Caco-2 (cell line): ENCODE measurements at regions not wholly inside any gene's neighbourhood (a gene's known extent, or its start where the extent isn't known, plus 50 kb on each side); places are given as distances from the start of the nearest gene placed in this dataset.

Source experiments
- BruUV-seq: library from RNA; stranded (reverse); fragments of 400-500 nt; replicated peaks from 2 replicates; lab custom pipeline; 2021; lab: Mats Ljungman, UMichigan
- CTCF ChIA-PET: fragments of 300-600 bp; sonication (Branson Sonifier 250); formaldehyde crosslinking; loops from one replicate; lab custom pipeline; 2022; ENCODE audit warnings: antibody characterized with exemption; lab: Charles Lee
- POLR2A ChIA-PET: fragments of 300-600 bp; sonication (Branson Sonifier 250); formaldehyde crosslinking; loops from one replicate; lab custom pipeline; 2022; ENCODE audit warnings: antibody characterized with exemption; lab: Charles Lee
- DNase-seq, 2 experiments: peaks; one replicate each; pipeline versions ENCODE4 v3.0.0 to v3.0.0-alpha.2; 2020 to 2022
- H3K27me3 ChIP-seq: replicated peaks from 2 replicates; pipeline ENCODE4 v1.6.0; 2011; ENCODE audit warnings: low read length; ENCODE audit not compliant: control insufficient read depth, insufficient read depth
- H3K36me3 ChIP-seq: 2 replicates; pipeline ENCODE4 v1.5.1; 2011; ENCODE audit warnings: low read length; ENCODE audit not compliant: control insufficient read depth, insufficient read depth
- H3K4me1 ChIP-seq: fragments of 250-450 bp; sonication (Bioruptor Pico); 2 replicates; pipeline ENCODE4 v1.5.1; 2020; ENCODE audit warnings: mild to moderate bottlenecking
- H3K4me3 ChIP-seq: 2 replicates; pipeline ENCODE4 v1.5.1; 2011; ENCODE audit warnings: low read depth, mild to moderate bottlenecking, control low read depth, low read length
- H3K9me3 ChIP-seq: fragments of 250-450 bp; sonication (Bioruptor Pico); 2 replicates; pipeline ENCODE4 v1.5.1; 2020; ENCODE audit warnings: mild to moderate bottlenecking, moderate library complexity
- H3K27ac Mint-ChIP-seq: one replicate; pipeline ENCODE4 v1.8.0; 2022; ENCODE audit warnings: mixed read lengths; ENCODE audit not compliant: unreplicated experiment
- H3K27me3 Mint-ChIP-seq: one replicate; pipeline ENCODE4 v1.8.0; 2022; ENCODE audit warnings: mixed read lengths; ENCODE audit not compliant: insufficient read depth, unreplicated experiment
- H3K36me3 Mint-ChIP-seq: one replicate; pipeline ENCODE4 v1.8.0; 2022; ENCODE audit warnings: mild to moderate bottlenecking, mixed read lengths; ENCODE audit not compliant: insufficient read depth, unreplicated experiment
- H3K4me1 Mint-ChIP-seq: one replicate; pipeline ENCODE4 v1.8.0; 2022; ENCODE audit warnings: low read depth, mixed read lengths; ENCODE audit not compliant: unreplicated experiment
- H3K4me3 Mint-ChIP-seq: one replicate; pipeline ENCODE4 v1.8.0; 2022; ENCODE audit warnings: mild to moderate bottlenecking, moderate library complexity, mixed read lengths; ENCODE audit not compliant: unreplicated experiment
- H3K9me3 Mint-ChIP-seq: one replicate; pipeline ENCODE4 v1.8.0; 2022; ENCODE audit warnings: mixed read lengths; ENCODE audit not compliant: unreplicated experiment
- intact Hi-C: fragments of 100-400 bp; cut with micrococcal nuclease; formaldehyde crosslinking; loops from one replicate; pipeline ENCODE4 v1.10.0; 2022; ENCODE audit not compliant: unreplicated experiment
- TF ChIP-seq, protein P1 (sequence below), 2 experiments: fragments of 200-600 bp in 1 of 2; IDR thresholded peaks; 1 replicate in 1 of 2; 2 replicates in 1 of 2; pipeline versions ENCODE4 v1.5.1 to v1.8.0; 2011 to 2022; ENCODE audit warnings: antibody characterized with exemption in 1 of 2, control low read depth in 1 of 2, inconsistent platforms in 1 of 2, low read depth in 1 of 2, low read length in 1 of 2, mild to moderate bottlenecking in 1 of 2, moderate library complexity in 1 of 2; ENCODE audit not compliant: insufficient read depth in 1 of 2, severe bottlenecking in 1 of 2, unreplicated experiment in 1 of 2

DNA sequence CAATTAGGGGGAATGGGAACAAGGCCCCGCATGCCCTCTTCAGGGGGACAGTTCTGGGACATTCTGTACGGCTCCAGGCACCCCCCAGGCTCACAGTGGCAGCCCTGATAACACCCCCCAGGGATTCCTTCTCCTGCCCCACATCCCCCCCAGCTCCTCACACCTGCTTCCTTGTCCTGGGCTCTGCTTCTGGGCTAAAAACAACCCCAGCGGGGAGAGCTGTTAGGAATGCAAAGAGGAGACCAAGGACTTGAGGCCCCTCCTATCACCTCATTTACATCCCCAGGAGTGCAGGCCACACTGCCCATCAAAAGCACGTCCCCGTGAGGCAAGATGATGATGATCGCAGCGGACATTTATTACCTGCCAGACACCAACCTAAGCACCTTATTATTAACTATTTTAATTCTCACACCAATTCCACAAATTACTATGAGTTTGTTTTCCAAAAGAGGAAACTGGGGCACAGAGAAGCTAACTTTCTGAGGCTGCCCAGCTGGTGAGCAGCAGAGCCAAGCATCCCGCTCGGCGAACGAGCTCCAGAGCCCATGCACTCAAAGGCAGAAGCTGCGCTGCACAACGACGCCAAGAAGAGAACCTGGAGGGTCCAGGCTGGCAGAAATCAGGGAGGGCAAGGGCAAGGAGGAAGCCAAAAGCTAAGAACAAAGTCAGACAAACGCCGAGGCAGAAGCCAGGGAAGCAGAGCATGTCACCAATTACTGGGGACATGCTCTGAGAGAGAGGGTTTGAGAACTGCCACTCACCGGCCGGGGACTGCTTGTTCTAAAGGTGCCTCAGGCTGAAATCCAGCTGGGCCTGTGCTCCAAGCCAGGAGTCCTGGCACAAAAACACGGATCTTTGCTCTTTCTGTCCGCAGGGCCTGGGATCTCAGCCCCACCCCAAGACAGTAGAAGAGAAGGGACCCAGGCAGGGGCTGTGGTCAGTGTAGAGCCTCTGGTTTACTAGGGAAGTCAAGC, 76.2 kb upstream of the NSMCE3 start:
- H3K36me3 ChIP-seq, result no peaks in the 10 kb centered on the region
- no peaks in the 10 kb centered on the region for H3K27me3 ChIP-seq
- ChIA-PET CTCF (interaction anchor here (0.9 kb wide), 1 partner anchor 1078 kb away, joined by 3 read pairs; no protein-coding TSS in a partner anchor), POLR2A (no interaction called here)
- no peaks in the 10 kb centered on the region for H3K27me3 Mint-ChIP-seq
- H3K9me3 Mint-ChIP-seq, result no peaks in the 10 kb centered on the region
- TF ChIP-seq, protein P1, sequence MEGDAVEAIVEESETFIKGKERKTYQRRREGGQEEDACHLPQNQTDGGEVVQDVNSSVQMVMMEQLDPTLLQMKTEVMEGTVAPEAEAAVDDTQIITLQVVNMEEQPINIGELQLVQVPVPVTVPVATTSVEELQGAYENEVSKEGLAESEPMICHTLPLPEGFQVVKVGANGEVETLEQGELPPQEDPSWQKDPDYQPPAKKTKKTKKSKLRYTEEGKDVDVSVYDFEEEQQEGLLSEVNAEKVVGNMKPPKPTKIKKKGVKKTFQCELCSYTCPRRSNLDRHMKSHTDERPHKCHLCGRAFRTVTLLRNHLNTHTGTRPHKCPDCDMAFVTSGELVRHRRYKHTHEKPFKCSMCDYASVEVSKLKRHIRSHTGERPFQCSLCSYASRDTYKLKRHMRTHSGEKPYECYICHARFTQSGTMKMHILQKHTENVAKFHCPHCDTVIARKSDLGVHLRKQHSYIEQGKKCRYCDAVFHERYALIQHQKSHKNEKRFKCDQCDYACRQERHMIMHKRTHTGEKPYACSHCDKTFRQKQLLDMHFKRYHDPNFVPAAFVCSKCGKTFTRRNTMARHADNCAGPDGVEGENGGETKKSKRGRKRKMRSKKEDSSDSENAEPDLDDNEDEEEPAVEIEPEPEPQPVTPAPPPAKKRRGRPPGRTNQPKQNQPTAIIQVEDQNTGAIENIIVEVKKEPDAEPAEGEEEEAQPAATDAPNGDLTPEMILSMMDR (IDR thresholded peaks at IDR 0.05; ENCODE audit: insufficient read depth in 1 of 2, low read depth in 1 of 2, low read length in 1 of 2, severe bottlenecking in 1 of 2, unreplicated experiment in 1 of 2), result no peak
- H3K27ac Mint-ChIP-seq, result no peak overlapping the region
- no peak for DNase-seq
- no peak overlapping the region for H3K4me3 ChIP-seq
- no peaks in the 10 kb centered on the region for H3K4me1 ChIP-seq
- no TSS peak for BruUV-seq
- no peak overlapping the region for H3K4me3 Mint-ChIP-seq
- intact Hi-C loops, result no loop called here
- H3K36me3 Mint-ChIP-seq, result no peaks in the 10 kb centered on the region
- H3K4me1 Mint-ChIP-seq, result no peaks in the 10 kb centered on the region
- H3K9me3 ChIP-seq, result no peaks in the 10 kb centered on the region

DNA sequence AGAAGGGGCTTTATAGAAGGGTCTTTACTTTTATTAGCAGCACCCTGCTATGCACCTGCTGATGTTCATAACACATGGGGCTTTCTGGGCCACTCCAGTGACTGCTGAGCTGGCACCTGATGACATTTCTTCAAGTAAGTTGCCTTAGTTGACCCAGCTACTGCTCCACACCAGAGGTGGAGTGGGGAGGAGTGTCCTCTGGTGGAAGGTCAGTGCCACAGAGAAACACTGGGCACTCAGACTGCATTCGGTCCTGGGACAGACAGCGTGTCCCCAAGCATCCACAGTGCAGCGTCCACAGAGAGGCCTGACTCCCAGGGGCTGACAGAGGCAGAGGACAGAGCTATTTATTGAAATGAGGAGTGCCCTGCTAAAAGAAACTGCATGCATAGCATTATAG, 74.9 kb upstream of the NSMCE3 start:
- H3K4me3 Mint-ChIP-seq, result no peak overlapping the region
- H3K4me3 ChIP-seq, result no peak overlapping the region
- peaks cover 2% of the 10 kb centered on the region for H3K27me3 Mint-ChIP-seq
- intact Hi-C loops, result no loop called here
- ChIA-PET CTCF (no interaction called here), POLR2A (interaction anchor here (0.5 kb wide), 1 partner anchor 93 kb away, joined by 8 read pairs; no protein-coding TSS in a partner anchor)
- H3K9me3 Mint-ChIP-seq, result no peaks in the 10 kb centered on the region
- H3K4me1 ChIP-seq, result no peaks in the 10 kb centered on the region
- H3K9me3 ChIP-seq, result no peaks in the 10 kb centered on the region
- H3K36me3 ChIP-seq, result no peaks in the 10 kb centered on the region
- H3K27me3 ChIP-seq, result no peaks in the 10 kb centered on the region
- no peak for DNase-seq
- TF ChIP-seq, protein P1 (IDR thresholded peaks at IDR 0.05; ENCODE audit: insufficient read depth in 1 of 2, low read depth in 1 of 2, low read length in 1 of 2, severe bottlenecking in 1 of 2, unreplicated experiment in 1 of 2), result no peak
- H3K4me1 Mint-ChIP-seq, result no peaks in the 10 kb centered on the region
- H3K27ac Mint-ChIP-seq, result no peak overlapping the region
- H3K36me3 Mint-ChIP-seq, result no peaks in the 10 kb centered on the region
- no TSS peak for BruUV-seq

DNA sequence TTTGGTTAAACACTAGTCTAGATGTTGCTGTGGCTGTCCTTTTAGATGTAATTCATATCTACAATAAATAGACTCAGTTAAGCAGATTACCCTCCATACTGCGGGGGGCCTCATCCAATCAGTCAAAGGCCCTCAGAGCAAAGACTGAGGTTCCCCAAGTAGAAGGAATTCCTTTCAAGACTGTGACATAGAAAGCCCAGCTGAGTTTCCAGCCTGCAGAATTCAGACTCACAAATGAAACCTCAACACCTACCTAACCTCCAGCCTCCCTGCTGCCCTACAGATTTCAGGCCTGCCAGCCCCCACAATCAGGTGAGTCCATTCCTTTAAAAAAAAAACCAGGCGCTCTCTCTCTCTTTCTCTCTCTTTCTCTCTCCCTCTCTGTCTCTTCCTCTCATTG, 73.6 kb upstream of the NSMCE3 start:
- H3K4me3 Mint-ChIP-seq, result no peak overlapping the region
- Histone ChIP-seq H3K4me3 (no peak overlapping the region), H3K4me1 (no peaks in the 10 kb centered on the region), H3K9me3 (no peaks in the 10 kb centered on the region), H3K27me3 (no peaks in the 10 kb centered on the region), H3K36me3 (no peaks in the 10 kb centered on the region)
- H3K4me1 Mint-ChIP-seq, result no peaks in the 10 kb centered on the region
- no peak overlapping the region for H3K27ac Mint-ChIP-seq
- H3K27me3 Mint-ChIP-seq, result peaks cover 9% of the 10 kb centered on the region
- DNase-seq, result no peak
- no TSS peak for BruUV-seq
- H3K9me3 Mint-ChIP-seq, result no peaks in the 10 kb centered on the region
- intact Hi-C loops, result no loop called here
- H3K36me3 Mint-ChIP-seq, result no peaks in the 10 kb centered on the region
- ChIA-PET POLR2A (no interaction called here), CTCF (no interaction called here)
- TF ChIP-seq, protein P1 (IDR thresholded peaks at IDR 0.05; ENCODE audit: insufficient read depth in 1 of 2, low read depth in 1 of 2, low read length in 1 of 2, severe bottlenecking in 1 of 2, unreplicated experiment in 1 of 2), result no peak
